H1 (cell line): ENCODE measurements at regions not wholly inside any gene's neighbourhood (a gene's known extent, or its start where the extent isn't known, plus 50 kb on each side); places are given as distances from the start of the nearest gene placed in this dataset.

Experiments
- BRCA1 ChIP-seq: IDR thresholded peaks from 2 replicates; pipeline ENCODE4 v1.6.1; 2012; ENCODE audit warnings: low read depth, low read length, improper control_type of control experiment
- KDM5A ChIP-seq: fragments of 200-600 bp; IDR thresholded peaks from 2 replicates; pipeline ENCODE4 v1.7.1; 2012; ENCODE audit warnings: mild to moderate bottlenecking, low read length, inconsistent platforms, mixed read lengths
- TEAD4 ChIP-seq: IDR thresholded peaks from 2 replicates; pipeline ENCODE4 v1.6.1; 2012; ENCODE audit warnings: low read depth, low read length, inconsistent platforms, mixed read lengths
- YY1 ChIP-seq: IDR thresholded peaks from 2 replicates; pipeline ENCODE4 v1.6.1; 2011; ENCODE audit warnings: low read depth, mild to moderate bottlenecking, low read length

DNA sequence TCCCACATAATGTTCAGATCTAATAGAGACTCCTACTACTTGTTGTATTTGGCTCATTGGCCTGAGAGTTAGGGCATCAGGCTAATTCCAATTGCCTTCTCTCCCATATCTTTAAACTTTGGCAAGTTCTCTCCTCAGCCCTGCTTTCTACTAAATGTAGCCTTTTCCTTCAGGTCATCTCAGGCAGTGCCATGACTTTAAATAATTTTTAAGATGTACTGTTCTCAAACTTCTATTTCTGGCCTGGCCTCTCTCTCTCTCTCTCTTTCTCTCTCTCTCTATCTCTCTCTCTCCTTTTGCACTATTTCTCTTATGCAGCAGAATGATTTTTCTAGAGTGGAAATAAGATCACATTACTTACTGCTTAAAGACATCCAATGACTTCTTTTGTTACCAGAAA, 114.5 kb upstream of the PAQR3 start (continued):
- TF ChIP-seq KDM5A = no peak
- no peak for TF ChIP-seq BRCA1
- TF ChIP-seq TEAD4 = no peak
- TF ChIP-seq YY1 = no peak
